Pancreas (tissue), 10 donors: ENCODE measurements at regions not wholly inside any gene's neighbourhood (a gene's known extent, or its start where the extent isn't known, plus 50 kb on each side); places are given as distances from the start of the nearest gene placed in this dataset.

Experiments
- ATAC-seq, 4 donors: fragments of 200-7000 bp; cut with Tn5 transposase; one replicate each; pipeline versions ENCODE4 v1.8.0 to v1.9.1; 2020; ENCODE audit warnings: mild to moderate bottlenecking in 4 of 4, moderate library complexity in 4 of 4
- DNase-seq, 6 donors: peaks; one replicate each; pipeline ENCODE4 v3.0.0-alpha.2; 2020
- FAIRE-seq: peaks from 2 replicates; lab custom pipeline; 2012; peaks lifted over from hg19 to GRCh38; lab: Jason Lieb, UNC
- H3K27ac ChIP-seq, 4 donors: fragments of 200-600 bp; sonication (generic); 1 replicate in 3 of 4; 2 replicates in 1 of 4; pipeline versions ENCODE4 v1.5.0 to v1.8.0; 2020
- H3K27me3 ChIP-seq, 4 donors: fragments of 200-600 bp; one replicate each; pipeline ENCODE4 v1.8.0; 2021
- H3K36me3 ChIP-seq, 3 donors: fragments of 200-600 bp; sonication (generic) in 1 of 3; one replicate each; pipeline versions ENCODE4 v1.5.0 to v1.8.0; 2020 to 2021
- H3K4me1 ChIP-seq, 3 donors: fragments of 200-600 bp; one replicate each; pipeline ENCODE4 v1.8.0; 2021
- H3K4me3 ChIP-seq, 4 donors: fragments of 200-600 bp; sonication (generic) in 2 of 4; one replicate each; pipeline versions ENCODE4 v1.5.0 to v1.8.0; 2020 to 2021
- H3K9me3 ChIP-seq, 4 donors: fragments of 200-600 bp; one replicate each; pipeline ENCODE4 v1.8.0; 2021
- CTCF ChIP-seq, 4 donors: fragments of 200-600 bp; sonication (generic) in 3 of 4; IDR thresholded peaks; one replicate each; pipeline versions ENCODE4 v1.5.0 to v1.8.0; 2021; ENCODE audit warnings: antibody characterized with exemption in 4 of 4
- WGBS, 2 donors: extraction: QIAGEN DNeasy Blood & Tissue Kit; methylation state at CpG; one replicate each; pipeline ENCODE4 v1.1.7; 2013; 5-methylcytosine and 5-hydroxymethylcytosine counted together
- intact Hi-C, 3 donors: fragments of 100-400 bp; cut with DNase I; formaldehyde crosslinking; loops; one replicate each; pipeline versions ENCODE4 v1.11.1 to v1.14.2; 2022
- donor health status: healthy with polysubstance abuse.
- donor health status: DM: no; HTN: no; CAD: no; lungs with moderate emphysema.
- donor health status: DM: no; HTN: no; CAD: no.
- donor health status: control.
- donor health status: control.
- donor health status: Bipolar disorder and iron deficiency.
- donor health status: DM: yes; HTN: yes; CAD: no.
- donor health status: DM: no; HTN: no; CAD: no.
- donor health status: DM: no; HTN: no; CAD: no.
- donor health status: DM: yes; HTN: yes; CAD: no.

DNA sequence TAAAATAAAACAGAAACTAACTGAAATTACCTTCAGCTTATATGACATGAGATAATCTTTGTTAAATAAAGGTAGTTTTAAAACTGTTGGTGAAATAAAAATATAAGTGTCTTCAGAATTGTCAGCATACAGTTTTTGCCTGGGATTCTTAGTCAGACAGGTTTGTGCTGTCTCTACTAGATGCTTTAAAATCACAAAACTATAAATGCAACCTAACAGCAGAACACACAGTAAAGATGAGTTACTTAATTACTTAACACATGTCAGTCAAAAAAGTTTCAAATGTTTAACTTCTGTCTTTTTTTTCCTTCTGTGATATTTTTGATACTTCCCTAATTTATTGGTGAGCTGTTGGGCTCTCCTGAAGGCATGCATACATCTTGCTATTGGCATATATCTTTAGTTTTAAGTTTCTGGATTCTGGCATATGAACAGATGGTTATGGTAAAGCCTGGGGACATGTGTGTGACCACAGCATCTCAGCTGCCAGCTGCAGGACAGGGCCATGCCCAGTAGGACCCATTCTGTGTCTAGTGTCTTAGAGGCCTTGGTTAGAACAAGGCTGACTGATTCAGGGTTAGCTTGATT is 231.1 kb upstream of the NUDT12 start:
- H3K27ac ChIP-seq: no peak overlapping the region
- H3K9me3 ChIP-seq: no peaks in the 10 kb centered on the region
- H3K27me3 ChIP-seq: no peaks in the 10 kb centered on the region
- DNase-seq (no peak), ATAC-seq (no peak), FAIRE-seq (no peak)
- no peak for TF ChIP-seq CTCF (IDR thresholded peaks at IDR 0.05)
- no peak overlapping the region for H3K4me3 ChIP-seq
- no peaks in the 10 kb centered on the region for H3K36me3 ChIP-seq
- no peaks in the 10 kb centered on the region for H3K4me1 ChIP-seq
- intact Hi-C loops: no loop called here

DNA sequence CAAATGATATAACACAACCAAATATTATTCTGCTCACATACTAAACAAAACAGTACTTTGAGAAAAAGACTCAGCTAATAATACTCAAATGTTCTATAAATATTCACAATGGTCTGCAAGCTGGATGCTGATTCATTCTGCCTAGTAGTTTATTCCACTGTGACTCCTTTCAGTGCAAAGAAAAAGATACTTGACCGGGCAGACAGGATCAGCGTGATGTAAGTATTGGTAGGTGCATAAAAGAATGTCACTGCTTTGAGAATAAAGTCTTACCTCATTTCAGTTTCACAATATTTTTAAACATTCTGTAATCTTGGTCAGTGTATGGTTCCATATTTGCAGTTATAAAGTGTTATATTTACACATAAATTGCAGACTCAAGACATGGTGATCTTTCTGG is 223.0 kb upstream of the NUDT12 start:
- H3K36me3 ChIP-seq: no peaks in the 10 kb centered on the region
- no peak overlapping the region for H3K27ac ChIP-seq
- no peak for DNase-seq
- no peak for FAIRE-seq
- intact Hi-C loops: no loop called here
- no peaks in the 10 kb centered on the region for H3K9me3 ChIP-seq
- H3K4me1 ChIP-seq: no peaks in the 10 kb centered on the region
- WGBS, 2 donors: 95 to 96% methylated on average over 2 of the region's 2 CpGs
- no peaks in the 10 kb centered on the region for H3K27me3 ChIP-seq
- TF ChIP-seq CTCF (IDR thresholded peaks at IDR 0.05): no peak
- no peak for ATAC-seq
- H3K4me3 ChIP-seq: no peak overlapping the region

- ATAC-seq (no peak), FAIRE-seq (no peak), DNase-seq (no peak)
- 97 to 100% methylated on average over 1 of the region's 1 CpG for WGBS, 2 donors
- no peaks in the 10 kb centered on the region for H3K27me3 ChIP-seq
- intact Hi-C loops: no loop called here
- no peaks in the 10 kb centered on the region for H3K4me1 ChIP-seq
- no peaks in the 10 kb centered on the region for H3K36me3 ChIP-seq
- H3K4me3 ChIP-seq: no peak overlapping the region
- no peak overlapping the region for H3K27ac ChIP-seq
- H3K9me3 ChIP-seq: no peaks in the 10 kb centered on the region
- no peak for TF ChIP-seq CTCF (IDR thresholded peaks at IDR 0.05)
These were observed 221.1 kb upstream of the NUDT12 start for GRCh38 chr5:103783669-103784068.

DNA sequence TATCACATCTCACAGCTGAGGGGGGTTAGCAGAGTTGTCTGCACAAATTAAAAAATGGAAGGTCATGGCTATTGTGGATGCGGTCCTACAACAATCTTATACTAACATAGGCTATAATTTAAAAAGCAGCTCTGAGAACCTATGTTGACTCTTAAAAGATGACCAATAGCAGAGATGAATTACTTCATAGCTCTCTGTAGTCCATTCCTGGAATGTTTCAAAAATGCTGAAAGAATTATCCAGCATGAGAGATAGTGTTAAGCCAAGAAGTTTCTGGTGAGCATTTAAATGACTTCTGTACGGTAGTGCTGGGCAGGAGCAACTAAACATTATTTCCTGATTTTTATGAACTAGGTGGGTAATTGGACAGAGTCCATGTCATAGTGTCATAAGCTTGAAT is 218.2 kb upstream of the NUDT12 start:
- no peaks in the 10 kb centered on the region for H3K9me3 ChIP-seq
- no peak overlapping the region for H3K27ac ChIP-seq
- TF ChIP-seq CTCF (IDR thresholded peaks at IDR 0.05): no peak
- 72 to 83% methylated on average over 2 of the region's 2 CpGs for WGBS, 2 donors
- no peaks in the 10 kb centered on the region for H3K36me3 ChIP-seq
- DNase-seq: no peak
- no peak for FAIRE-seq
- no peaks in the 10 kb centered on the region for H3K27me3 ChIP-seq
- H3K4me1 ChIP-seq: no peaks in the 10 kb centered on the region
- intact Hi-C loops: no loop called here
- H3K4me3 ChIP-seq: no peak overlapping the region
- no peak for ATAC-seq

GRCh38 chr5:103774721-103775120 is 212.1 kb upstream of the NUDT12 start:
- DNase-seq (no peak), FAIRE-seq (no peak), ATAC-seq (no peak)
- no peak for TF ChIP-seq CTCF (IDR thresholded peaks at IDR 0.05)
- H3K27ac ChIP-seq: no peak overlapping the region
- intact Hi-C loops: no loop called here
- no peaks in the 10 kb centered on the region for H3K4me1 ChIP-seq
- no peaks in the 10 kb centered on the region for H3K36me3 ChIP-seq
- no peak overlapping the region for H3K4me3 ChIP-seq
- no peaks in the 10 kb centered on the region for H3K27me3 ChIP-seq
- no peaks in the 10 kb centered on the region for H3K9me3 ChIP-seq
- WGBS, 2 donors: 53 to 79% methylated on average over 1 of the region's 1 CpG
